RPMI8226 (cell line): ENCODE measurements at regions not wholly inside any gene's neighbourhood (a gene's known extent, or its start where the extent isn't known, plus 50 kb on each side); places are given as distances from the start of the nearest gene placed in this dataset.
A peak's percentile ranks its signal among the peaks of the same experiment; 100 is the strongest.

Experiments
- DNase-seq: peaks from one replicate; pipeline ENCODE4 v3.0.0-alpha.2; 2015

DNA sequence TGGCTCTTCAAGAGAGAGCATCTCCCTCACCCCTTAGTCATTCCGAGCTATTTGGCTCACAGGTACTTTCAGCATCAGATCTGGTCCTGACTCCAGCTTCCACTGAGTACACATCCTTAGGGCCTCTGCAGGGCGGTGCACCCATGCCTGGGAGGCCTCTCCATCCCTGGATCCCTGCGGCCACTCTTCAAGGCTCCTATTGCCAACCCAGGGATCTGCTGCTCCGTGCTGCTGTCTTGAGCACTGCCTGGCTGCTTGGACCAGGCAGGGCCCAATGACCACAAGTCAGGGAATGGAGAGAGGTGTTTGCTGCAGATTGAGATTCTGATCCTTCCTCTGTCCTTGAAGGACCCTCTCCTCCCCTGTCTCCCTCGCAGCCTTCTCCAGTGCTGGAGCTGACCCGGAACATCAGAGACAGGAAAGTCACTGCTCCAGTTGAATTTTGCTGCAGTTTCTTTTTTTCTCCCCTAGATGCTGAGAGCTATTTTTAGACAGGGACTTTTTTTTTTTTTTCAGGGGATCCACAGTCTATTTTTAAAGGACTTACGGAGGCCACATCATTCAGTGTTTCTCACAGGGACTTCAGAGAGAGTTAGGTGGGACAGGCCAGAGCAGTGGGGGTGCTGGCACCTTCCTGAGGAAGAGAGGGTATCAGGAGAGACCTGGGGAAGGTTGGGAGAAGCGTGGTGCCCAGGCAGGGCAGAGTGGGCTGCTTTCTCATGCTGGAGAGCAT is 50.1 kb upstream of the KCNA1 start:
- DNase-seq: peak; percentile 18
